HTR-8/SVneo (cell line): ENCODE measurements at regions not wholly inside any gene's neighbourhood (a gene's known extent, or its start where the extent isn't known, plus 50 kb on each side); places are given as distances from the start of the nearest gene placed in this dataset.
"Not testable (repeated sequence)": the region's sequence is repeated elsewhere in the genome, so short reads cannot be mapped to it uniquely, and the experiment has no call there.

ENCODE experiments used
- DNase-seq: peaks from one replicate; pipeline ENCODE4 v3.0.0; 2011; ENCODE audit warnings: low spot score, mixed read lengths; ENCODE audit not compliant: insufficient read length
- FAIRE-seq: peaks from 2 replicates; lab custom pipeline; 2011; peaks lifted over from hg19 to GRCh38; lab: Jason Lieb, UNC

- FAIRE-seq = no peak
- no peak for DNase-seq
Measured at GRCh38 chr2:193463011-193463410, 1268.3 kb upstream of the TMEFF2 start.

GRCh38 chr2:193462411-193462810 is 1267.7 kb upstream of the TMEFF2 start:
- DNase-seq (no peak), FAIRE-seq (no peak)

- FAIRE-seq = no peak
- no peak for DNase-seq
Measured at GRCh38 chr2:193461431-193461934, 1266.8 kb upstream of the TMEFF2 start.

- FAIRE-seq (no peak), DNase-seq (no peak)
Measured at GRCh38 chr2:193446967-193447366, 1252.2 kb upstream of the TMEFF2 start.

GRCh38 chr2:193442293-193442692 is 1247.6 kb upstream of the TMEFF2 start:
- FAIRE-seq = no peak
- no peak for DNase-seq

- no peak for FAIRE-seq
- no peak for DNase-seq
Measured at GRCh38 chr2:193428336-193428818, 1233.6 kb upstream of the TMEFF2 start.

- DNase-seq, FAIRE-seq: not testable (repeated sequence)
Measured at GRCh38 chr2:193412368-193412767, 1217.6 kb upstream of the TMEFF2 start.

- FAIRE-seq (no peak), DNase-seq (no peak)
Measured at GRCh38 chr2:193409951-193410350, 1215.2 kb upstream of the TMEFF2 start.

- FAIRE-seq = no peak
- no peak for DNase-seq
Measured at GRCh38 chr2:193382583-193382982, 1187.8 kb upstream of the TMEFF2 start.

- DNase-seq = no peak
- FAIRE-seq = no peak
Measured at GRCh38 chr2:193377789-193378188, 1183.1 kb upstream of the TMEFF2 start.

- DNase-seq (no peak), FAIRE-seq (no peak)
Measured at GRCh38 chr2:193373120-193373519, 1178.4 kb upstream of the TMEFF2 start.

- FAIRE-seq (no peak), DNase-seq (no peak)
Measured at GRCh38 chr2:193371200-193371599, 1176.5 kb upstream of the TMEFF2 start.

GRCh38 chr2:193368615-193369014 is 1173.9 kb upstream of the TMEFF2 start:
- DNase-seq = no peak

GRCh38 chr2:193357508-193357907 is 1162.8 kb upstream of the TMEFF2 start:
- no peak for FAIRE-seq
- DNase-seq = no peak

More at GRCh38 chr2:193368615-193369014, 1173.9 kb upstream of the TMEFF2 start:
- no peak for FAIRE-seq

- FAIRE-seq, DNase-seq: not testable (repeated sequence)
Measured at GRCh38 chr2:193352665-193353242, 1158.0 kb upstream of the TMEFF2 start.

GRCh38 chr2:193350509-193350908 is 1155.8 kb upstream of the TMEFF2 start:
- DNase-seq = no peak
- no peak for FAIRE-seq

GRCh38 chr2:193349642-193350041 is 1154.9 kb upstream of the TMEFF2 start:
- no peak for DNase-seq
- FAIRE-seq = no peak

GRCh38 chr2:193348055-193348454 is 1153.3 kb upstream of the TMEFF2 start:
- no peak for FAIRE-seq
- DNase-seq = no peak

- DNase-seq (no peak), FAIRE-seq (no peak)
Measured at GRCh38 chr2:193336781-193337180, 1142.0 kb upstream of the TMEFF2 start.

- no peak for DNase-seq
- FAIRE-seq = no peak
Measured at GRCh38 chr2:193334401-193334800, 1139.7 kb upstream of the TMEFF2 start.

- no peak for FAIRE-seq
- no peak for DNase-seq
Measured at GRCh38 chr2:193333539-193333938, 1138.8 kb upstream of the TMEFF2 start.

GRCh38 chr2:193332941-193333340 is 1138.2 kb upstream of the TMEFF2 start:
- no peak for DNase-seq
- FAIRE-seq = no peak
